ENCODE measurements at regions not wholly inside any gene's neighbourhood (a gene's known extent, or its start where the extent isn't known, plus 50 kb on each side); places are given as distances from the start of the nearest gene placed in this dataset.

DNA sequence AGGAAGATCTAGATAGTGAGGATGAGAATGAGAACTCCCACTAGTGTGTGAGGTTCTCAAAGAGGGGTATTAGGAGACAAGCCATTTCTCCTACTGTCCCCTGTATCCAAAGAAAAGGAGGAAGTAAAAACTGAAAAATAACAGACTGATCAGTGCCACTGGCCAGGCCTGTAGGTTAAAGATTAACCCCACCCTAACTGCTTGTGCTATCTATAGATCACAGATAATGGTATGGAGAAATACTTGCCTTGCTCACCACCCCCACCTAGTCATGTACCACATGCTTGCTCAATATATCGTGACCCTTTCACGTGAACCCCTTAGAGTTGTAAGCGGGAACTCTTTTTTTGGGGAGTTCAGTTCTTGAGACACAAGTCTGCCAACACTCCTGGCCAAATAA is 519.7 kb upstream of the FRG2C start:
- TF ChIP-seq, protein P1, sequence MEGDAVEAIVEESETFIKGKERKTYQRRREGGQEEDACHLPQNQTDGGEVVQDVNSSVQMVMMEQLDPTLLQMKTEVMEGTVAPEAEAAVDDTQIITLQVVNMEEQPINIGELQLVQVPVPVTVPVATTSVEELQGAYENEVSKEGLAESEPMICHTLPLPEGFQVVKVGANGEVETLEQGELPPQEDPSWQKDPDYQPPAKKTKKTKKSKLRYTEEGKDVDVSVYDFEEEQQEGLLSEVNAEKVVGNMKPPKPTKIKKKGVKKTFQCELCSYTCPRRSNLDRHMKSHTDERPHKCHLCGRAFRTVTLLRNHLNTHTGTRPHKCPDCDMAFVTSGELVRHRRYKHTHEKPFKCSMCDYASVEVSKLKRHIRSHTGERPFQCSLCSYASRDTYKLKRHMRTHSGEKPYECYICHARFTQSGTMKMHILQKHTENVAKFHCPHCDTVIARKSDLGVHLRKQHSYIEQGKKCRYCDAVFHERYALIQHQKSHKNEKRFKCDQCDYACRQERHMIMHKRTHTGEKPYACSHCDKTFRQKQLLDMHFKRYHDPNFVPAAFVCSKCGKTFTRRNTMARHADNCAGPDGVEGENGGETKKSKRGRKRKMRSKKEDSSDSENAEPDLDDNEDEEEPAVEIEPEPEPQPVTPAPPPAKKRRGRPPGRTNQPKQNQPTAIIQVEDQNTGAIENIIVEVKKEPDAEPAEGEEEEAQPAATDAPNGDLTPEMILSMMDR (IDR thresholded peaks at IDR 0.05): no peak
- TF ChIP-seq, protein P2, sequence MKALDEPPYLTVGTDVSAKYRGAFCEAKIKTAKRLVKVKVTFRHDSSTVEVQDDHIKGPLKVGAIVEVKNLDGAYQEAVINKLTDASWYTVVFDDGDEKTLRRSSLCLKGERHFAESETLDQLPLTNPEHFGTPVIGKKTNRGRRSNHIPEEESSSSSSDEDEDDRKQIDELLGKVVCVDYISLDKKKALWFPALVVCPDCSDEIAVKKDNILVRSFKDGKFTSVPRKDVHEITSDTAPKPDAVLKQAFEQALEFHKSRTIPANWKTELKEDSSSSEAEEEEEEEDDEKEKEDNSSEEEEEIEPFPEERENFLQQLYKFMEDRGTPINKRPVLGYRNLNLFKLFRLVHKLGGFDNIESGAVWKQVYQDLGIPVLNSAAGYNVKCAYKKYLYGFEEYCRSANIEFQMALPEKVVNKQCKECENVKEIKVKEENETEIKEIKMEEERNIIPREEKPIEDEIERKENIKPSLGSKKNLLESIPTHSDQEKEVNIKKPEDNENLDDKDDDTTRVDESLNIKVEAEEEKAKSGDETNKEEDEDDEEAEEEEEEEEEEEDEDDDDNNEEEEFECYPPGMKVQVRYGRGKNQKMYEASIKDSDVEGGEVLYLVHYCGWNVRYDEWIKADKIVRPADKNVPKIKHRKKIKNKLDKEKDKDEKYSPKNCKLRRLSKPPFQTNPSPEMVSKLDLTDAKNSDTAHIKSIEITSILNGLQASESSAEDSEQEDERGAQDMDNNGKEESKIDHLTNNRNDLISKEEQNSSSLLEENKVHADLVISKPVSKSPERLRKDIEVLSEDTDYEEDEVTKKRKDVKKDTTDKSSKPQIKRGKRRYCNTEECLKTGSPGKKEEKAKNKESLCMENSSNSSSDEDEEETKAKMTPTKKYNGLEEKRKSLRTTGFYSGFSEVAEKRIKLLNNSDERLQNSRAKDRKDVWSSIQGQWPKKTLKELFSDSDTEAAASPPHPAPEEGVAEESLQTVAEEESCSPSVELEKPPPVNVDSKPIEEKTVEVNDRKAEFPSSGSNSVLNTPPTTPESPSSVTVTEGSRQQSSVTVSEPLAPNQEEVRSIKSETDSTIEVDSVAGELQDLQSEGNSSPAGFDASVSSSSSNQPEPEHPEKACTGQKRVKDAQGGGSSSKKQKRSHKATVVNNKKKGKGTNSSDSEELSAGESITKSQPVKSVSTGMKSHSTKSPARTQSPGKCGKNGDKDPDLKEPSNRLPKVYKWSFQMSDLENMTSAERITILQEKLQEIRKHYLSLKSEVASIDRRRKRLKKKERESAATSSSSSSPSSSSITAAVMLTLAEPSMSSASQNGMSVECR (CRISPR knock-in tag; IDR thresholded peaks at IDR 0.05; ENCODE audit: borderline replicate concordance): no peak
- TF ChIP-seq, protein P3, sequence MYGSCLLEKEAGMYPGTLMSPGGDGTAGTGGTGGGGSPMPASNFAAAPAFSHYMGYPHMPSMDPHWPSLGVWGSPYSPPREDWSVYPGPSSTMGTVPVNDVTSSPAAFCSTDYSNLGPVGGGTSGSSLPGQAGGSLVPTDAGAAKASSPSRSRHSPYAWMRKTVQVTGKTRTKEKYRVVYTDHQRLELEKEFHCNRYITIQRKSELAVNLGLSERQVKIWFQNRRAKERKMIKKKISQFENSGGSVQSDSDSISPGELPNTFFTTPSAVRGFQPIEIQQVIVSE (CRISPR knock-in tag; IDR thresholded peaks at IDR 0.05; ENCODE audit: borderline replicate concordance): no peak
- TF ChIP-seq, protein P4, sequence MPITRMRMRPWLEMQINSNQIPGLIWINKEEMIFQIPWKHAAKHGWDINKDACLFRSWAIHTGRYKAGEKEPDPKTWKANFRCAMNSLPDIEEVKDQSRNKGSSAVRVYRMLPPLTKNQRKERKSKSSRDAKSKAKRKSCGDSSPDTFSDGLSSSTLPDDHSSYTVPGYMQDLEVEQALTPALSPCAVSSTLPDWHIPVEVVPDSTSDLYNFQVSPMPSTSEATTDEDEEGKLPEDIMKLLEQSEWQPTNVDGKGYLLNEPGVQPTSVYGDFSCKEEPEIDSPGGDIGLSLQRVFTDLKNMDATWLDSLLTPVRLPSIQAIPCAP (CRISPR knock-in tag; IDR thresholded peaks at IDR 0.05): no peak
- no peak for TF ChIP-seq ZNF138 (CRISPR knock-in tag; conservative IDR thresholded peaks at IDR 0.05)
- TF ChIP-seq, protein P5, sequence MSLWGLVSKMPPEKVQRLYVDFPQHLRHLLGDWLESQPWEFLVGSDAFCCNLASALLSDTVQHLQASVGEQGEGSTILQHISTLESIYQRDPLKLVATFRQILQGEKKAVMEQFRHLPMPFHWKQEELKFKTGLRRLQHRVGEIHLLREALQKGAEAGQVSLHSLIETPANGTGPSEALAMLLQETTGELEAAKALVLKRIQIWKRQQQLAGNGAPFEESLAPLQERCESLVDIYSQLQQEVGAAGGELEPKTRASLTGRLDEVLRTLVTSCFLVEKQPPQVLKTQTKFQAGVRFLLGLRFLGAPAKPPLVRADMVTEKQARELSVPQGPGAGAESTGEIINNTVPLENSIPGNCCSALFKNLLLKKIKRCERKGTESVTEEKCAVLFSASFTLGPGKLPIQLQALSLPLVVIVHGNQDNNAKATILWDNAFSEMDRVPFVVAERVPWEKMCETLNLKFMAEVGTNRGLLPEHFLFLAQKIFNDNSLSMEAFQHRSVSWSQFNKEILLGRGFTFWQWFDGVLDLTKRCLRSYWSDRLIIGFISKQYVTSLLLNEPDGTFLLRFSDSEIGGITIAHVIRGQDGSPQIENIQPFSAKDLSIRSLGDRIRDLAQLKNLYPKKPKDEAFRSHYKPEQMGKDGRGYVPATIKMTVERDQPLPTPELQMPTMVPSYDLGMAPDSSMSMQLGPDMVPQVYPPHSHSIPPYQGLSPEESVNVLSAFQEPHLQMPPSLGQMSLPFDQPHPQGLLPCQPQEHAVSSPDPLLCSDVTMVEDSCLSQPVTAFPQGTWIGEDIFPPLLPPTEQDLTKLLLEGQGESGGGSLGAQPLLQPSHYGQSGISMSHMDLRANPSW (CRISPR knock-in tag; conservative IDR thresholded peaks at IDR 0.05; ENCODE audit: low read depth): no peak
- TF ChIP-seq, protein P6, sequence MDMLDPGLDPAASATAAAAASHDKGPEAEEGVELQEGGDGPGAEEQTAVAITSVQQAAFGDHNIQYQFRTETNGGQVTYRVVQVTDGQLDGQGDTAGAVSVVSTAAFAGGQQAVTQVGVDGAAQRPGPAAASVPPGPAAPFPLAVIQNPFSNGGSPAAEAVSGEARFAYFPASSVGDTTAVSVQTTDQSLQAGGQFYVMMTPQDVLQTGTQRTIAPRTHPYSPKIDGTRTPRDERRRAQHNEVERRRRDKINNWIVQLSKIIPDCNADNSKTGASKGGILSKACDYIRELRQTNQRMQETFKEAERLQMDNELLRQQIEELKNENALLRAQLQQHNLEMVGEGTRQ (CRISPR knock-in tag; IDR thresholded peaks at IDR 0.05): no peak
- TF ChIP-seq, protein P7, sequence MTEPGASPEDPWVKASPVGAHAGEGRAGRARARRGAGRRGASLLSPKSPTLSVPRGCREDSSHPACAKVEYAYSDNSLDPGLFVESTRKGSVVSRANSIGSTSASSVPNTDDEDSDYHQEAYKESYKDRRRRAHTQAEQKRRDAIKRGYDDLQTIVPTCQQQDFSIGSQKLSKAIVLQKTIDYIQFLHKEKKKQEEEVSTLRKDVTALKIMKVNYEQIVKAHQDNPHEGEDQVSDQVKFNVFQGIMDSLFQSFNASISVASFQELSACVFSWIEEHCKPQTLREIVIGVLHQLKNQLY (CRISPR knock-in tag; IDR thresholded peaks at IDR 0.05): no peak
- TF ChIP-seq JUN (CRISPR knock-in tag; IDR thresholded peaks at IDR 0.05): no peak
- no peak for TF ChIP-seq ZNF317 (CRISPR knock-in tag; IDR thresholded peaks at IDR 0.05; ENCODE audit: borderline replicate concordance, low read depth)
- TF ChIP-seq NFE2L1 (CRISPR knock-in tag; IDR thresholded peaks at IDR 0.05): no peak

All from WTC11 (cell line).